Activated CD4-positive, alpha-beta T cell treated with anti-CD3 and anti-CD28 coated beads, Interleukin-2, amount 50 U/mL, for 16 hours (primary cell): ENCODE measurements at regions not wholly inside any gene's neighbourhood (a gene's known extent, or its start where the extent isn't known, plus 50 kb on each side); places are given as distances from the start of the nearest gene placed in this dataset.
"Not testable (repeated sequence)": the region's sequence is repeated elsewhere in the genome, so short reads cannot be mapped to it uniquely, and the experiment has no call there.

Experiments used
- DNase-seq: peaks from one replicate; pipeline ENCODE4 v3.0.0-alpha.2; 2020

DNA sequence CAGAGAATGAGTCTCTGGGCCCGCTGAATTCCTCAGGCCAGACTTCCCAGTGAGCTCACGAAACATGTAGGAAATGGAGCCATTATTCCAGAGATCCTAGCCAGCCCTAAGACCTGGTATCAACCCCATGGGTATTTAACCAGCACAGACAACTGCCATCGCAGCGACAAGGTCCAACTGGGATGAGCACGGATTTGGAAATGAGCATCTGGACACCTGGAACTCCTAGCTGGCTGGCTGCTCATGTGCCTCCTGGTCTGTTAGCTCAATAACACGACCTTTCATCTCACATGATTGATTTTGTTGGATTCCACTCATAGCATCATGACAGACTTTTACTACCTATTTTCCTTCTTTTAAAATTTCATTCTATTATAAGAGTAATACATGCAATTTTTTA is 51.0 kb downstream of the POU3F3 start:
- no peak for DNase-seq

DNA sequence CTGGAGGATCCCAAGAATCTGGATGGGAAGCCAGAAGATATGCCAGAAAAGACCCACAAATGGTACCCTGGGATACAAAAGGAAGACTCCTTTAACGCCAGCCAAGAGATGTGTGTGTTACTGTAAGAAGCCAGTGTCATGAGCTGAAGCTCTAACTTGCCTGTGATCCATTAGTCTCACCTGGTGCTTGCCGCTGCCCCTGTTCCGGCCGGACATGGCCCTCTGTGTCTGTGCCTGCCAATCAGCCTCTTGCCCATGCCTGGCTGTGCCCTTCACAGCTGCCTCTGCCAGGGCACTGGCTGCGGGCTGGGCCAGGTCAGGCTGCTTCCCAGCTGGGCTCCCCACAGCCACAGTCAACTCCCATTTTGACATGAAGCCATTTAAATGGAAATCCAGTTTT is 55.4 kb downstream of the POU3F3 start:
- DNase-seq, result no peak

DNA sequence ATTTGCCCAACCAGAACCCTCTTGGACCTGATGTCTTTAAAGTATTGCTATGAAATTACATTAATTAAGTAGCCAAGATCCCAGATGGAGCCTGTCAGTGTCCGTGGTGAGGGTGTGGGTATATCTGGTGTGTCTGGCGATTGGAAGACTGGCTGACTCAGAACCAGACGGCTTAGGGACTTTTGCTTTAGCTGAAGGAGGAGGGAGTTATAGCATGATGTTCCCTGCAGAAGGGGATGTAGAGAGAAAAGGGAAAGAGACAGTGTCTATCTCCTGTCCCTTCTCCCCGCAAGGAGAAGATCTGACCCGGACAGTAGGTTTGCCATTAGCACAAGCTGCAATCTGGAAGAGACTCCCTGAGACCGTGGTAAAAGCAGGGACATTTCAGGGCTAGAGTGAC is 60.6 kb downstream of the POU3F3 start:
- DNase-seq, result no peak

DNA sequence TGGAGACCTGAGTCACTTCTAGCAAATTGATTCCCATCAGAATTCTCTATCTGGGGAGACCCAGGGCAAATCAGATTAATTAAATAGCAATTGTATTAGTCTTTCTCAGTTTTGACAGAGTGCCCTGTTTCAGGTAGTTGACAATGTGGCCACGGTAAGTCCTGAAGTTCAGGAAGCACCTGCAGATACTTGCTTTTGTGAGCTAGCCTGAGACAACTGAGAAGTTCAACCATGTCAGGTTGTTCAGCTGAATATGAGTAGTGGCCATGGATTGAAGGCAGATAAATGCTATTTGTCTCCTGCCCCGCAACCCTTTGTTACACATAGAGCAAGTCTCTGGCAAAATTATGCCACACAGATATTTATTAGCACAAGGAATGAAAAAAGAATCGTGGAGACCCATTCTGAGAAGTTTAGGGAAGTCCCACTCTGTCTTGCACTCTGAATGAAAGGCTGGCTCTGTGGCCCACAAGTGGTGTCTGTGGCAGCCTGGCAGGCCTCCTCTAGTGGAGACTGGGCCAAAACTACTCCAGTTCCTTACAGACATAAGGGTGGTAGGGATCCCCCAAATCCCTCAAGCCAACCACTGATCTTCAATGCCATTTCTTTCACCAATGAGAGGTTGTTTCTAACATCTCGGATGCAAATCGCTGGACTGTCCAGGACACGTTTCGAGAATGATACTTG is 61.3 kb downstream of the POU3F3 start:
- no peak for DNase-seq

DNA sequence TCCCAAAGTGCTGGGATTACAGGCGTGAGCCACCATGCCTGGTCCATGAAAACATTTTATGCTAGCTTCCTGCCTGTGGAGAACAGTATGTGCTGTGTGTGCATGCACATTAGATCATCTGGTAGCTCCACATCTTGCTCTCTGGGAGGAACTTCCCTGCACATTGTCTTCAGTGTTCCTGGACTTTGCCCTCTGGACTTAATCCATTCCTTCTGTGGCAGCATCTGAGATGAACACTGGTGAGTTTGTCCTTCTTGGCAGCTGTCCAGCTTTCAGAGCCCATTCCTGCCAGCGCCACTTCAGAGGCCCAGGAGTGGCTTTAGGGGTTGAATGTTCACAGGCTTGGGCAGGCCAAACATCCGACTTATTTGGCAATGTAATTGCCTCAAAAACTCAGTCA is 65.2 kb downstream of the POU3F3 start:
- no peak for DNase-seq

DNA sequence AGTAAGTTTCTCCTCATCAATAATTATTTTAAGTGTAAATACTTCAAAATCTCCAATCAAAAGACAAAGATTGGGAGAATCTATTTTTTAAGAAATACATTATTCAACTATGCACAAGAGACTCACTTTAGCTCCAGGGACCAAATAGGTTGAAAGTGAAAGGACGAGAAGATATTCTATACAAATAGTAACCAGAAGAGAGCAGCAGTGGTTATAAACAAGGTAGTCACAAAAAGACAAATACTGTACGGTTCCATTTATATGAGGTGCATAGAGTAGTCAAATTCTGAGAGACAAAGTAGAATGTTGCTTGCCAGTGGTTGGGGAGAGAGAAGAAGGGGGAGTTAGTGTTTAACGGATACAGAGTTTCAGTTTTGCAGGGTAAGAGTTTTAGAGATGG is 69.8 kb downstream of the POU3F3 start:
- no peak for DNase-seq

DNA sequence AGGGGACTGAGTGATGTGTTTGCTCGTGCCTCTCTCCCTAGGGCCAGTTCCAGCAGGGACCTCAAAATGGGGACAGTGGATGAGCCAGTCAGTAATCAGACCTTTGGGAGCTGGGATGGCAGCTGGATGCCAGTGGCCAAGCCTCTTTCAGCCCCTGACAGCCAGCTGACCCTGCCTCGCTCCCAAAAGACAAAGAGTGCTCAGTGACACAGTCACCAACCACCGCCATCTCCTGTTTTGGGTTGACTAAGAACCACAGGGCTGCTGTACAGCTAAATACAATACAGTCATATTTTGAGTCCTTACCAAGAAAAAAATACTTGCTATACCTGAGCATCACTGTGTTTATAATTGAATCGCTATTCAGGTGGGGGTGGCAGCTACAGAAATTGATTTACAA is 75.7 kb downstream of the POU3F3 start:
- DNase-seq, result no peak

DNA sequence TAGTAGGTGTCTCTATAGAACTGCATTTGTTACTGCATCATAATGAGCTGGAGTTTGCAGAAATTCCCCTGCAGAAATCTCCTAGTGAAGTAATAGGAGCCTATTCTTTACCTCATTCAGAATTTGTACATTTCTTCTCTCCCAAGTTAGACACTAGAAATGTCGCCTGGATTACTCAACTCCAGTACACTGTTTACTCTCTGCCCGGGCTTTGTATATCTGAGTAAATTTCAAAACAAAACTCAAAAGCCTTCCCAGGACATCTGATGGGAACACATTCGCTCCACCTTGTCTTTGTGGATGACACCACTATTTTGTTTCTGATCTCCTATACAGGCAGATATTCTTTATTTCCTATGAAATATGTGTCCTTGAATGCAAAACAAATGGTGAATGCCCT is 76.8 kb downstream of the POU3F3 start:
- DNase-seq, result no peak

DNA sequence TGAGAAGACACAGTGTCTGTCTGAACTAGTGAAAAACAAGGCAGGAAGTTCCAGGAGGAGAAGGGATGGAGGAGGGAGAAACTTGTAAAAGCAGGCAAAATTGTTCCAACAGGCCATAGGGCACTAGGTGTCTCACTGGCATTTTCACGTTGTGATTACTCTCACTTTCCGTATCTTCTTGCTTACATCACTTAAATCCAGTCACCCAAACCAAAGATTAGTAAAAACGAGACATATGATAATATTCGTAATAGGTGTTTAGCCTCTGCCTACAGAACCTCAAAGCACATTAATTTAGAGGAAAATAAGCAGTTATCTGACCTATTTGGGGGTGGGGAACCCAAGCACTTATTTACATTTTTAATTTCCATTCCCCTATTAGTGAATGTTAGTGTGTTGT is 78.3 kb downstream of the POU3F3 start:
- peak; percentile 23 for DNase-seq

DNA sequence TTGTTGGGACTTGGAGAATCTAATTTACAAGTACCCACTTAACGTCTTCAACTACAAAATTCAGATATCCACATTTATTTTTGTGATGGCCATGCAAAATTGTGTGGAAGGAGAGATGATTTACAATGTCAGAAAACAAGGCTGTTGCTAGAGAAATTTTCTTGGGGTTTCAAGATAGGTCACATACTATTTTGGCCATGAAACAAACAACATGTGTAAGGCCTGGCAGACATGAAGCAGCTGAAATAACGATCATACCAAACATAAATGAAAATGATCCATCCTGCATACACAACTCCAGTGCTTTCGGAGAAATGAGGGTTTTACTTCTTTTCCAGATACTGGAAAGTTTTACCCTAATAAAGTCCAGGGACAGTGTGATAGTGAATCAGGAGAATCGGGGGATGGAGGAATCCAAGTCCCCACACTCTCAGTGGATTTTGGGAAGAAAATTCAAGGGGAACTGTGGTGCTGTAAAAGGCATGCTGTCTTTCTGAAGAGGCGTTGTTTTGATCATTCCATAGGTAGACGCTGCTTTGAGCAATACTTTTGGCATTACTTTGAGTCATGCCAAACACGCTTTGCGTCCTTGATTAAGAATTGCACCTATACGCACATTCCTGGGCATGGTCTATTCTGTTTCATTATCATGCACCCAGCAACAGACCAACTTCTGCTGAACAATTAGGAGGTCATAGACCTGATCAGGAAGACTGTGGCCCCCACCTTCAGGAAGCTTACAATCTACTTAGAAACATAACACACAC is 79.4 kb downstream of the POU3F3 start:
- no peak for DNase-seq

DNA sequence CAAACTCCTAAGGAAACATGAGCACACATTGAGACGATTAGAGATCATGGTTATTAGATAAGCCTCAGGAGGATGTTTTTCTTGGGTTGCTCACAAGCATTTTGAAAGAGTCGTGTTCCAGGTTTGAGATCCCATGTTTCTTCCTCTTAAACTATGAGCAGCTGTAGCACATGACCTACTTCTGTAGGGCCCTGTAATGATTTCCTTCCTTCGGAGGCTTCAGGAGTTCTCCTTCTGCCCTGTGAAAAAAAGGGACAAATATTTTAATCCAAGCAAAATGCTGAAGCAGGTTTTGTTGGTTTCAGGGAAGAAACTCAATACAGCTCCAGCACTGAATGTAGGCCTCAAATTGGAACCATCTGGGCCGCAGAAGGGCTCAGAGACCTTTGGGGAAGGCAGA is 82.6 kb downstream of the POU3F3 start:
- DNase-seq, result no peak

DNA sequence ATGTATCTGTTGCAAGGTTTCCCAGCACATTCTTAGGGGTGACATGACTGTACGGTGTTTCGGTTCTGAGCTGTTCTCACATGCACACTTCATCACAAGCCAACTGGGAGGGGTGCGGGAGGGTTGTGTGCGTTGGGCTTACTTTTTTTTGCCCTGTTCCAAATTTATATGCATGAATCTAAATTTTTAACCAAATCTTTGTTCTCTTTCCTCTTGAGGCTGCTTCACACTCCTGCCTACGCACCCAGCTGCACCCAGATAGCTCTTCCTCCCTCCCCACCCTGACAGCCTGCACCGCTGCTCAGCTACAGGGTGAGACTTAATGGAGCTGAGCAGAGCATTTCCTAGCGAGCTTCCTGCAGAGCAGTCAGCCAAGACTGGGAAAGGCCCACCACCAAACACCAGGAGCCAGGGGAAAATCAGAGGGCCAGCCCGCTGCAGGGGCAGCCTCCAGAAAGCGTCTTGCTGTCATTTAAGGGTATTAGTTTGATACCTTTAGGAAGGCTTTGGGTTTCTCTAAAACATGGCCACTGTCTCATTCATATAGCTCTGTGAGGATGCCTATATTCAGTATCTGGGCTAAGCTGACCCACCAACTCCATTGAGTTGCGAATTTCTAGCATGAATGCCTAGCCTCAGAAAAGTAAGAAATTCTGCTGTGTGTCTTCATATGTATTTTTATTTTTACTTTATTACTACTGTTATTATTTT is 84.5 kb downstream of the POU3F3 start:
- peak; percentile 49 for DNase-seq

DNA sequence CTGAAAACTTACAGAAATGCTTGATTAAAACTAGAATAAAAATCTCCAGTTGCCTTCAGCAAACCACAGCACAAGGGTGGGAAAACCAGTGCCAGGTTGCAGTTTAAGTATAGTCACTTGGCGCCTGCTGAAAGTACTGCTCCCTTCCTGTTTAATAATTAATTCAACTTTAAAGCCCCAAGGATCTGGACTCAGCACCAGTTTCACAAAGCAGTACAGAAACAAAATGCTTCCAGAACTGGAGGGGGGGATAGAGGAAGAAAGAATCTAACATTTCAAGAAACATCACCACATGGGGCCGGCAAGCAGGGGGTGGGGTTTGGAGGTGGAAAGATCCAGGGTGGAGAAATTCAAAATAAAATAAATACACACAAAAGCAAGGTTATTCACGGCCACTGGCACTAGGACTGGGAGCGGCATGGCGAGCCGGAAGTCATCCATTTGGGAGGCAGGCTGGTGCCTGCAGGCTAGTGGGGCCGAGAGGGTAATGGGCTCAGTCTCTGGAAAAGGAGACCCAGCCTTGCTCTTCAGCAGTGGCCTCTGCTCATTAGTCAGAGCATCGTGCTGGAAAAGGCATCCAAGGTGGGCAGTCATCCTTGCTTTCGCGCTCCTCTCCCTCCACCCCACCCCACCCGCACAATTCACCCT is 85.8 kb downstream of the POU3F3 start:
- DNase-seq, result no peak

DNA sequence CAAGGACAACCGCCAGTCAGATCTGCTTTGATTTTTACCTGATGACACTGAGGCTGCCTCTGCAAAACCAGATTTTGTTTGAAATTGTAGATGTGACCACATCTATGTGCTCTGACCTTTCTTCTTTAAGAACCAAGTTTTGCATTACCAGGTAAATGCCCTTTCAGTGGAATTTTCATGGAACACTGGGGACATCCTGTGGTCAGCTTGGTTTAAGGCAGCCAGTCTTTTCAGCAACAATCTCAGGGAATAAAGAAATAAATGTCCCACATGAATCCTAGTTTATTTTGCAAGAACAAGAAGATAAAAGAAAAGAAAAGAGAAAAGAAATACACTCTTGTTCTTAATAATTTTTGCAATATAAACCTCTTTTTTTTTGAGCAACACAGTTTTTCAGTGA is 90.6 kb downstream of the POU3F3 start:
- DNase-seq, result no peak

DNA sequence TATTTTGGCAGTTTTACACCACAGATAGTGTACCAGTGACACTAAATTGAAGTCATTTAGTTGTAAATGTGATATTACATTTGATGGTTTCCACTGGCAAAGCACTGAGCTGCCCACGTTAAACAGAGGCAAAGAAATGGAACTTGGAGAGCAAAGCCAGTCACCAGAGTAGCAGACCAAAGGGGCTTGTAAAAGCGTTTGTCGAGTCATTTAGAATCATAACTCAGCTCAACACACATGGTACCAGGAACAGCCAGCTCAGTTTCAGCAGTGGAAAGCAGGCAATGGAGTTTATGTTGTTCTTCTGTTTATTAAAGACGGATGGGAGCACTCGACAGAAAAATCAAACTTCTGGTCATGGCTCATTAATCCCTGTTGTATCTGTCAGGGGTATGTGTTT is 91.2 kb downstream of the POU3F3 start:
- DNase-seq, result no peak

DNA sequence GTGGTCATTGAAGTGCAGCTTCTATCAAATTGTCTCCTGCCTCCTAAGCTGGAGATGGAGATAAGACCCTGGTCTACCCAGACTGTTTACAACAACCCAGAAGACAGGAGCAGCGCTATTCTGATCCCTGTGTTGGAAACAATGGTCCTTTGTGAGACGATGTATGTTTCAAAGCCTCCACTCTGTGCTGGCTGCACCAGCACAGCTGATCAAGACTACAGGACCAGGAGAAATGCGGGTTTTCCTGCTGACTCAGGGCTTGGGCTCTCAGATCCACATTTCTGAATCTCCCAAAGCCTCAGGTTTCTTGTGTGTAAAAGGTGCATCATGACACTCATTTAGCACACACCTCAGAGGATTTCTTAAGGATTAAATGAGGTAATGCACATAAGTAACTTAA is 92.0 kb downstream of the POU3F3 start:
- no peak for DNase-seq

DNA sequence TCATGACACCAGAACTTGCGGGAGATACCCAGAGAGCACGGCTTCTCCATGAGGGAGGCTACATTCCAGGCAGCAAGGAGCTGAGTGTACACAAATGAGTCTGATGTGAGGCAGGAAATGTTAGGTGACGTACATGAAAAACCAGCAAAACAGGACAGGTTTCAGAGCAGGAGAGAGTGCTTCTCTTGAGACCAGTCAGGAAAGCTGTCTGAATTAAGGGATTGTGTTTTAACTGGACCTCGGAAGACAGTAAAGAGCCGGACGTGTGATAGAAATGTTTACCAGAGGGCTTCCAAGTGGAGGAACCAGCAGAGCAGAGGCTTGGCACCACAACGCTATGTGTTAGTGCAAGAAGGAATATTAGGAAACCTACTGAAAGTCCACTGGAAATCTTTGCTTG is 90.4 kb upstream of the MRPS9 start:
- not testable (repeated sequence) for DNase-seq

DNA sequence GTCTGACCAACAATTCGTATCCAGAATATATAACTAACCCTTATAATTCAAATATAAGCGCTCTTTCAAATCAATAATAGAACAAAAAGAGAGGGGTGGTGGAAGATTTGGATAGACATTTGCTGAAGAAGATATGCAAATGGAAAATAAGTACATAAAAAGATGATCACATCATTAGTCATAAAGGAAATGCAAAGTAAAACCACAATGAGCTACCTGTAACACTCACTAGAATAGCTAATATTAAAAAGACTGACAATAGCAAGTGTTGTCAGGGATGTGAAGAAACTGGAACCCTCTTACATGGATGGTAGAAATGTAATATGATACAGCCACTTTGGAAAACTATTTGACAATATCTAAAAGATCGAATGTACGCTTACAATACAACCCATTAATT is 84.9 kb upstream of the MRPS9 start:
- no peak for DNase-seq

DNA sequence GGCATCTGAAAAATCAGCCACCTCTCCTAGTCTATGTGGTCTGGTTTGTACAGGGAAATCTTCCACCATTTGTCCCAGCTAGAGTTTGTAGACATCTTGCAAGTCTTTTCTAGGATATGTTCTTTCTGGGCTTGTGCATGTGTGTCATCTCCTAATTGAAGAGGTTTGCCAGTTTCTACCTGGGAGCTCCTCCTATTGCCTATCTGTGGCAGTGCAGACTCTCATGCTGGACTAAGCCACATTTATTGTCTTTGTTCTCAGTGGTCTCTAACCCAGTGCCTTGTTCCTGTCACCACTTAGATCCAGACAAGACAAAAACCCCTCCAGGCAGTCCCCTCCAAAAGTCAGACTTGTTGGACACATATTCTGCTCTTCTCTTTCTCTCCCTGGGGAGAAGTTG is 72.0 kb upstream of the MRPS9 start:
- no peak for DNase-seq

DNA sequence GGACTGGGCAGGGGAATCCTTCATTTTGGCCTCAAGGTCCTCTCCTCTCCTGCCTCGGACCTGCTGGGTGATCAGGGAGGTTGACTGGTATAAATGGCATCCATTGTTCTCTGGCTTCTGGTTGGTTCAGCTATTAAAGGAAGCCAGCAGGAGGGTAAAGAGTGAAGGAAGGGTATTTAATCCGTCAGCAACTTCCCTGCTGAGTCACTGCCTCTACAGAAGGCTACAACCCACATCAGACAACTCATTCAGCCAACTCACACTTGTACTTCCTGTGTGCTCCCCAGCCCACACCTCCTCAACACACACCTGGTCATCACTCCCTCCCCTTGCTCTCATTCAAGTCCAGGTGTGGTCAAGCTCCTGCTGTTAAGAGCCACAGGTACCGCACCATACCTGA is 68.3 kb upstream of the MRPS9 start:
- DNase-seq, result no peak

DNA sequence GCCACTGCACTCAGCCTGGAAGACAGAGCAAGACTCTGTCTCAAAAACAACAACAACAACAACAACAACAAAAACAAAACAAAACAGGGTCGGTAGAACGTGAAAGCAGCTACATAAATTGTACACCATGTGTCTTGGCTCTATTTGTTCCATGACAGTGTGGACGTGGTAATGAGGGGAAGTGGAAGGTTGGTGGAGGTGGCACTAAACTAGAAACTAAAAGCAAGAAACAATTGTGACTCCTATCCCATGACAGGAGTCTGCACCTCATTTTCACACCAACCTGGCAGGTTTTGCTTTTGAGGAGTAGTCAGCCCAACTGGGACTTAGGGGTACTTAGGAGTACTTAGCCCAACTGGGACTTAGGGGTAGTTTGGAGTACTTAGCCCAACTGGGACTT is 62.5 kb upstream of the MRPS9 start:
- DNase-seq, result no peak

DNA sequence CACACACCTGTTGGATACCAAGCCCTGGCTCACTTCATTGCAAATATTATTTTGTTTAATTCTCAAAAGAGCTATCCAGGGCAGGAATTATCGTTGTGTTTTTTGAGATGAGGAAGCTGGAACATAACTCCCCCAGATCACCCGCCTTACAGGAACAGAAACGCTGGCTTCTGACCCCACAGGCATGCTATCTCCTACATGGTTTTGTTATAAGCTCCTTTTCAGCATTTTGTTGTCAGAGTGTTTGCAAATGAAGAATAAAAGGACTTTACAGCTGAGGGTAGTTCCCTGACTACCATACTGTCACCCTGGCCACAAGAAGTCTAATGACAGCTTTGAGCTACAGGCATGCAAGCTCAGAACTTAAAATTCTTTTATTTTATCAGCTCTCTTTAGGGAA is 62.0 kb upstream of the MRPS9 start:
- no peak for DNase-seq

DNA sequence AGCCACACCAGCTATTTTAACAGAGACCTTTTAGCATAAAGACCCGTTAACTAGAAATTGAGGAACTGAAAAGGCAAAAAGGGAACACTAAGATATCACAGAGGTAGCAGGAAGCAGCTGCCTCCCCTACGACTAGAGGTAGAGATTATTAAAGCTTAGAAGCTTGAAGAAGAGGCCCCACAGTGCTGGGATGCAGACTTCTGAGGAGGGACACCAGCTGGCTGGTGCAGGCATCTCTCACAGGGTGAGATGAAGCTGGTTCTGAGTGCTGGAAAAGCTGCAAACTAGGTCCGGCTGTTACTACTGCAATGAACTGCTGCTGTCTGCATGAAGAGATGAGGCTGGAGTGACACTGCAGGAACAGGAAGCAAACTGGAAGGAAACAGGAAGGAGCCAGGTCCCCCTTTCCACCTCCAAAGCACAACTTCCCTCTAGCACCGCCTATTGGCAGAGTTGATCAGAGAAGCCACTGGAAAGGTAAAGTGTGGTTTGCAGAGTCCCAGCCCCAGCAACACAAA is 61.2 kb upstream of the MRPS9 start:
- DNase-seq, result peak; percentile 37

DNA sequence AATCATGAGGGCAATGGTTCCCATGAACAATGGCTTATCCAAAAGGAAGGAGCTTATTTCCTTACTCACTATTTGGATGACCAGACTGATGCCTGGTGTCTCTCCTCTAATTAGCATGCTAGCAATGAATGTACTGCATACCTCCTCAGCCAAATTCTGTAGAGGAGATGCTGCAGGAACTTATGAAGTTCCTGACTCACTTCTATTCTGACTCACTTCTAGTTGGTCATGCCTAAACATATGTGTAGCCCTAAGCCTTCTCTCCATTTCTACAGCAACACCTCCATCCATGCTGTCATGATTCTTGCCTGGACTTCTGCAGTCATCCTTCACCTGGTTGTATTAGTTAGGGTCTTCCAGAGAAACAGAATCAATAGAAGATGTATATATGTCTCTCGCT is 59.9 kb upstream of the MRPS9 start:
- no peak for DNase-seq
